ENCODE measurements at regions not wholly inside any gene's neighbourhood (a gene's known extent, or its start where the extent isn't known, plus 50 kb on each side); places are given as distances from the start of the nearest gene placed in this dataset.

- TF ChIP-seq ELF3 (CRISPR knock-in tag; IDR thresholded peaks at IDR 0.05) (no peak), ZNF484 (CRISPR knock-in tag; IDR thresholded peaks at IDR 0.05; ENCODE audit: borderline replicate concordance, low read depth) (no peak), ZNF629 (CRISPR knock-in tag; conservative IDR thresholded peaks at IDR 0.05) (no peak), HNRNPK (IDR thresholded peaks at IDR 0.05; ENCODE audit: low read depth, low read length, poor library complexity, severe bottlenecking) (no peak), SMC3 (IDR thresholded peaks at IDR 0.05; ENCODE audit: low read length) (no peak), MIXL1 (CRISPR knock-in tag; IDR thresholded peaks at IDR 0.05) (no peak), STAG1 (CRISPR knock-in tag; IDR thresholded peaks at IDR 0.05) (no peak), ZNF720 (CRISPR knock-in tag; IDR thresholded peaks at IDR 0.05) (no peak), FOXK2 (IDR thresholded peaks at IDR 0.05) (no peak), ZNF574 (CRISPR knock-in tag; IDR thresholded peaks at IDR 0.05) (no peak)
Observed at GRCh38 chr12:66020481-66020880, 110.1 kb downstream of the LLPH start (continued).

- no peak for DNase-seq (ENCODE audit: low spot score)
- Histone ChIP-seq H2AFZ (ENCODE audit: low read length) (no peak overlapping the region), H3K27ac (ENCODE audit: extremely low read length, insufficient read depth, low read length) (no peak overlapping the region), H3K4me2 (ENCODE audit: low read depth, low read length) (no peak overlapping the region), H4K20me1 (ENCODE audit: insufficient read depth, low read length) (no peaks in the 10 kb centered on the region), H3K9me3 (ENCODE audit: low read length) (no peaks in the 10 kb centered on the region), H3K27me3 (ENCODE audit: control insufficient read depth in 1 of 2, insufficient read depth in 2 of 2, low read length in 2 of 2) (no peaks in the 10 kb centered on the region), H3K79me2 (ENCODE audit: insufficient read depth, low read length) (no peaks in the 10 kb centered on the region), H3K4me3 (replicated peaks in 1 of 3; ENCODE audit: insufficient read depth in 1 of 3, low read depth in 2 of 3, low read length in 3 of 3) (no peak overlapping the region), H3K9ac (ENCODE audit: insufficient read depth, low read depth, low read length) (no peak overlapping the region), H3K36me3 (replicated peaks in 1 of 2; ENCODE audit: control insufficient read depth in 1 of 2, insufficient read depth in 2 of 2, low read length in 2 of 2) (no peaks in the 10 kb centered on the region), H3K4me1 (ENCODE audit: insufficient read depth, low read length) (peaks cover 49% of the 10 kb centered on the region)
- POLR2A ChIA-PET: no interaction called here
- CTCF ChIA-PET (ENCODE audit: low intra/inter-chr PET ratio, low total read pairs): no interaction called here
- no peak for FAIRE-seq
- intact Hi-C loops (cut with micrococcal nuclease; ENCODE audit: unreplicated experiment): no loop called here
- in situ Hi-C loops (cut with HindIII; ENCODE audit: extremely low pct_ligation_motif_present, low pct_unique_long_range_greater_than_20kb): no loop called here
- no peak for ATAC-seq
- no TSS peak for BruUV-seq (replicated peaks)
- WGBS (ENCODE audit: low lambda C conversion rate): 70% methylated on average over 2 of the region's 2 CpGs
- no peak for TF ChIP-seq ZNF574 (CRISPR knock-in tag; IDR thresholded peaks at IDR 0.05)
- TF ChIP-seq ISX (CRISPR knock-in tag; conservative IDR thresholded peaks at IDR 0.05): no peak
- no peak for TF ChIP-seq KLF11 (CRISPR knock-in tag; IDR thresholded peaks at IDR 0.05)
- TF ChIP-seq ZNF276 (CRISPR knock-in tag; IDR thresholded peaks at IDR 0.05; ENCODE audit: low read depth): no peak
- no peak for TF ChIP-seq ZNF431 (CRISPR knock-in tag; IDR thresholded peaks at IDR 0.05; ENCODE audit: borderline replicate concordance, low read depth)
- no peak for TF ChIP-seq PATZ1 (CRISPR knock-in tag; IDR thresholded peaks at IDR 0.05)
Observed at GRCh38 chr12:66017736-66018135, 112.8 kb downstream of the LLPH start.

Measured in HepG2 (cell line).